C4-2B (cell line): ENCODE measurements at regions not wholly inside any gene's neighbourhood (a gene's known extent, or its start where the extent isn't known, plus 50 kb on each side); places are given as distances from the start of the nearest gene placed in this dataset.

Experiments used
- ZFX ChIP-seq: fragments of 450-650 bp; IDR thresholded peaks from 2 replicates; pipeline ENCODE4 v1.6.1; 2017
- TF ChIP-seq, protein P1 (sequence below): fragments of 450-650 bp; conservative IDR thresholded peaks from 2 replicates; pipeline ENCODE4 v1.5.1; 2017; ENCODE audit warnings: mild to moderate bottlenecking

- TF ChIP-seq, protein P1, sequence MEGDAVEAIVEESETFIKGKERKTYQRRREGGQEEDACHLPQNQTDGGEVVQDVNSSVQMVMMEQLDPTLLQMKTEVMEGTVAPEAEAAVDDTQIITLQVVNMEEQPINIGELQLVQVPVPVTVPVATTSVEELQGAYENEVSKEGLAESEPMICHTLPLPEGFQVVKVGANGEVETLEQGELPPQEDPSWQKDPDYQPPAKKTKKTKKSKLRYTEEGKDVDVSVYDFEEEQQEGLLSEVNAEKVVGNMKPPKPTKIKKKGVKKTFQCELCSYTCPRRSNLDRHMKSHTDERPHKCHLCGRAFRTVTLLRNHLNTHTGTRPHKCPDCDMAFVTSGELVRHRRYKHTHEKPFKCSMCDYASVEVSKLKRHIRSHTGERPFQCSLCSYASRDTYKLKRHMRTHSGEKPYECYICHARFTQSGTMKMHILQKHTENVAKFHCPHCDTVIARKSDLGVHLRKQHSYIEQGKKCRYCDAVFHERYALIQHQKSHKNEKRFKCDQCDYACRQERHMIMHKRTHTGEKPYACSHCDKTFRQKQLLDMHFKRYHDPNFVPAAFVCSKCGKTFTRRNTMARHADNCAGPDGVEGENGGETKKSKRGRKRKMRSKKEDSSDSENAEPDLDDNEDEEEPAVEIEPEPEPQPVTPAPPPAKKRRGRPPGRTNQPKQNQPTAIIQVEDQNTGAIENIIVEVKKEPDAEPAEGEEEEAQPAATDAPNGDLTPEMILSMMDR = no peak
- no peak for TF ChIP-seq ZFX
Observed at GRCh38 chr15:77731067-77731466, 98.4 kb upstream of the LINGO1 start.
